HuH-7 (cell line): ENCODE measurements at regions not wholly inside any gene's neighbourhood (a gene's known extent, or its start where the extent isn't known, plus 50 kb on each side); places are given as distances from the start of the nearest gene placed in this dataset.
A peak's percentile ranks its signal among the peaks of the same experiment; 100 is the strongest.
"Not testable (repeated sequence)": the region's sequence is repeated elsewhere in the genome, so short reads cannot be mapped to it uniquely, and the experiment has no call there.

Experiments used
- DNase-seq: peaks from one replicate; pipeline ENCODE4 v3.0.0; 2011; ENCODE audit warnings: low spot score

- no peak for DNase-seq
Measured at GRCh38 chr11:109937968-109938367, 155.2 kb upstream of the ZC3H12C start.

GRCh38 chr11:109939166-109939810 is 153.9 kb upstream of the ZC3H12C start:
- peak; percentile 36 for DNase-seq

GRCh38 chr11:109940816-109941215 is 152.4 kb upstream of the ZC3H12C start:
- DNase-seq: no peak

GRCh38 chr11:109945626-109946321 is 147.4 kb upstream of the ZC3H12C start:
- DNase-seq: no peak

- peak; percentile 32 for DNase-seq
Measured at GRCh38 chr11:109946322-109946846, 146.8 kb upstream of the ZC3H12C start.

GRCh38 chr11:109954534-109954933 is 138.7 kb upstream of the ZC3H12C start:
- DNase-seq: no peak

- DNase-seq: no peak
Measured at GRCh38 chr11:109956124-109956793, 136.9 kb upstream of the ZC3H12C start.

GRCh38 chr11:109957000-109957399 is 136.2 kb upstream of the ZC3H12C start:
- DNase-seq: no peak

- no peak for DNase-seq
Measured at GRCh38 chr11:109957601-109958000, 135.6 kb upstream of the ZC3H12C start.

- no peak for DNase-seq
Measured at GRCh38 chr11:109958131-109958820, 134.9 kb upstream of the ZC3H12C start.

- DNase-seq: no peak
Measured at GRCh38 chr11:109958821-109959166, 134.4 kb upstream of the ZC3H12C start.

GRCh38 chr11:109960831-109961230 is 132.4 kb upstream of the ZC3H12C start:
- no peak for DNase-seq

GRCh38 chr11:109961261-109961660 is 131.9 kb upstream of the ZC3H12C start:
- no peak for DNase-seq

- no peak for DNase-seq
Measured at GRCh38 chr11:109963101-109963500, 130.1 kb upstream of the ZC3H12C start.

GRCh38 chr11:109964487-109964886 is 128.7 kb upstream of the ZC3H12C start:
- DNase-seq: no peak

- not testable (repeated sequence) for DNase-seq
Measured at GRCh38 chr11:109965445-109965844, 127.7 kb upstream of the ZC3H12C start.

- DNase-seq: not testable (repeated sequence)
Measured at GRCh38 chr11:109965926-109966325, 127.3 kb upstream of the ZC3H12C start.

- not testable (repeated sequence) for DNase-seq
Measured at GRCh38 chr11:109967136-109967535, 126.1 kb upstream of the ZC3H12C start.

- DNase-seq: no peak
Measured at GRCh38 chr11:109968299-109968698, 124.9 kb upstream of the ZC3H12C start.

GRCh38 chr11:109968781-109969180 is 124.4 kb upstream of the ZC3H12C start:
- DNase-seq: no peak

- no peak for DNase-seq
Measured at GRCh38 chr11:109970516-109971183, 122.5 kb upstream of the ZC3H12C start.

GRCh38 chr11:109971184-109971523 is 122.0 kb upstream of the ZC3H12C start:
- no peak for DNase-seq
